ENCODE measurements at regions not wholly inside any gene's neighbourhood (a gene's known extent, or its start where the extent isn't known, plus 50 kb on each side); places are given as distances from the start of the nearest gene placed in this dataset.

DNA sequence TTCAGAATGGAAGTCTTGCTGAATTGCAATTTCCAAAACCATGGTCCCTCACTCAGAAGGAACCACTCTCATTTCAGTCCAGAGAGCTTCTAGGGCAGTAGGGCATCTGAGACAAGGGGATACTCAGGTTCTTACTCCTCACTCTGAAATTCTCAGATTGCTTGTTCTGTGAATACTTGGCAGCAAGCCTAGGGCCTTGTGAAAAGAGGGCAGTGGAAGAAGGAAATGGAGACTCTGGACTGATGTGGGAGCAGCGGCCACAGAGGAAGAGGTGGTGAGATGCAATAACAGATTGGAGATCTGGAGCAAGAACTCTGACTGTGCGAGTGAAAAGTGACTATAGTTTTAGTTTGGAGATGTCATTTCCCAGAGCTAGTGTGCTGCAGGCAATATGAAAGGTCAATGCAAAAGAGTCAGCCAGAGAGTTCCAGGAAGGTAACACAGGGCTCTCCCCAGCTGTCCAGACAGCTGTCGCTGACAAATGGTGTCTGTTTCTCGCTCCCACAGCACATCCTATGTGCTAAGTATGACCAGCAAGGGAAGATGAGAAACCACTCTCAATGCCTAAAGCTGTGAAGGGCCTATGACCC lies 291.6 kb upstream of the KIAA1217 start:
- no peak overlapping the region for H3K4me3 ChIP-seq (ENCODE audit: low read length)

DNA sequence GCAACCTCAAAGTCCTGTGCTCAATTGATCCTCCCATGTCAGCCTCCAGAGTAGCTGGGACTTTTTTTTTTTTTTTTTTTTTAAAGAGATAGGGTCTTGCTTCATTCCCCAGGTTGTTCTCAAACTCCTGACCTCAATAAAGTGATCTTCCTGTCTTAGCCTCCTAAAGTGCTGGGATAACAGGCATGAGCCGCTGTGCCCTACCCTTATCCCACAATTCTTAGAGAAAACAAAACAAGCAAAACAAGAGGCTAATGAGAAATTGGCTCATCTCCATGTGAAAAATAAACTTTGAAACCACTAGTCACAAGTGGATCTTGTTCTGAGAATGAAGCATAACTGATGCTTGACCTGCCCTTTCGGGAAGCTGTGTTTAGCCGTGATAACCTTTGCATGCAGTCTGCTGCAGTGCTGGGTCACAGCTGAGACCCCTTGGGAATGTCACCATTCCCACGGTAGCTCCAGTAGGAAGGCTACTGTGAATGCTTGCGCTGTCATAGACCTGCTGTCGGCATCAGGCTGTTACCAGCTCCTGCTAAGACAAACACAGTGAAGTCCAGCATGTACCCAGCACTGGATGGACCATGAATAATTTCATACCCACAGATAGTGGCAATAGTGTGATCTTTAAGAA lies 290.7 kb upstream of the KIAA1217 start:
- Histone ChIP-seq H3K4me2 (ENCODE audit: low read length) (no peak overlapping the region), H3K79me2 (replicated peaks; ENCODE audit: insufficient read depth, low read length) (no peaks in the 10 kb centered on the region), H3K9ac (ENCODE audit: low read length) (no peak overlapping the region), H3K27me3 (ENCODE audit: insufficient read depth, low read depth, low read length) (no peaks in the 10 kb centered on the region), H3K9me2 (ENCODE audit: insufficient read depth, low read length) (no peaks in the 10 kb centered on the region), H3K4me3 (ENCODE audit: low read length) (no peak overlapping the region), H3K9me3 (ENCODE audit: low read length) (no peaks in the 10 kb centered on the region), H3K27ac (ENCODE audit: low read length) (no peak overlapping the region), H4K20me1 (ENCODE audit: insufficient read depth) (no peaks in the 10 kb centered on the region), H3F3A (ENCODE audit: insufficient read depth, low read length, poor library complexity, severe bottlenecking) (no peaks in the 10 kb centered on the region), H2AFZ (ENCODE audit: low read depth, low read length) (no peak overlapping the region), H3K36me3 (ENCODE audit: insufficient read depth, low read length) (no peaks in the 10 kb centered on the region)
- no peak for TF ChIP-seq EZH2 (IDR thresholded peaks at IDR 0.05; ENCODE audit: borderline replicate concordance, insufficient read depth, low read length, poor library complexity, severe bottlenecking)
- TF ChIP-seq EP300 (conservative IDR thresholded peaks at IDR 0.05; ENCODE audit: poor library complexity, severe bottlenecking), result no peak

More for the DNA sequence above, 291.6 kb upstream of the KIAA1217 start:
- Histone ChIP-seq H3K36me3 (ENCODE audit: insufficient read depth, low read length) (no peaks in the 10 kb centered on the region), H3K27ac (ENCODE audit: low read length) (no peak overlapping the region), H3K9me3 (ENCODE audit: low read length) (no peaks in the 10 kb centered on the region), H4K20me1 (ENCODE audit: insufficient read depth) (no peaks in the 10 kb centered on the region), H3F3A (ENCODE audit: insufficient read depth, low read length, poor library complexity, severe bottlenecking) (no peaks in the 10 kb centered on the region), H3K4me2 (ENCODE audit: low read length) (no peak overlapping the region), H2AFZ (ENCODE audit: low read depth, low read length) (no peak overlapping the region), H3K9me2 (ENCODE audit: insufficient read depth, low read length) (no peaks in the 10 kb centered on the region), H3K9ac (ENCODE audit: low read length) (no peak overlapping the region), H3K27me3 (ENCODE audit: insufficient read depth, low read depth, low read length) (no peaks in the 10 kb centered on the region), H3K79me2 (replicated peaks; ENCODE audit: insufficient read depth, low read length) (no peaks in the 10 kb centered on the region)
- no peak for TF ChIP-seq POLR2AphosphoS5 (IDR thresholded peaks at IDR 0.05)
- TF ChIP-seq EP300 (conservative IDR thresholded peaks at IDR 0.05; ENCODE audit: poor library complexity, severe bottlenecking), result no peak
- TF ChIP-seq MXI1 (conservative IDR thresholded peaks at IDR 0.05; ENCODE audit: poor library complexity, severe bottlenecking), result no peak
- TF ChIP-seq RAD21 (conservative IDR thresholded peaks at IDR 0.05), result no peak
- TF ChIP-seq EZH2 (IDR thresholded peaks at IDR 0.05; ENCODE audit: borderline replicate concordance, insufficient read depth, low read length, poor library complexity, severe bottlenecking), result no peak
- TF ChIP-seq, protein P1, sequence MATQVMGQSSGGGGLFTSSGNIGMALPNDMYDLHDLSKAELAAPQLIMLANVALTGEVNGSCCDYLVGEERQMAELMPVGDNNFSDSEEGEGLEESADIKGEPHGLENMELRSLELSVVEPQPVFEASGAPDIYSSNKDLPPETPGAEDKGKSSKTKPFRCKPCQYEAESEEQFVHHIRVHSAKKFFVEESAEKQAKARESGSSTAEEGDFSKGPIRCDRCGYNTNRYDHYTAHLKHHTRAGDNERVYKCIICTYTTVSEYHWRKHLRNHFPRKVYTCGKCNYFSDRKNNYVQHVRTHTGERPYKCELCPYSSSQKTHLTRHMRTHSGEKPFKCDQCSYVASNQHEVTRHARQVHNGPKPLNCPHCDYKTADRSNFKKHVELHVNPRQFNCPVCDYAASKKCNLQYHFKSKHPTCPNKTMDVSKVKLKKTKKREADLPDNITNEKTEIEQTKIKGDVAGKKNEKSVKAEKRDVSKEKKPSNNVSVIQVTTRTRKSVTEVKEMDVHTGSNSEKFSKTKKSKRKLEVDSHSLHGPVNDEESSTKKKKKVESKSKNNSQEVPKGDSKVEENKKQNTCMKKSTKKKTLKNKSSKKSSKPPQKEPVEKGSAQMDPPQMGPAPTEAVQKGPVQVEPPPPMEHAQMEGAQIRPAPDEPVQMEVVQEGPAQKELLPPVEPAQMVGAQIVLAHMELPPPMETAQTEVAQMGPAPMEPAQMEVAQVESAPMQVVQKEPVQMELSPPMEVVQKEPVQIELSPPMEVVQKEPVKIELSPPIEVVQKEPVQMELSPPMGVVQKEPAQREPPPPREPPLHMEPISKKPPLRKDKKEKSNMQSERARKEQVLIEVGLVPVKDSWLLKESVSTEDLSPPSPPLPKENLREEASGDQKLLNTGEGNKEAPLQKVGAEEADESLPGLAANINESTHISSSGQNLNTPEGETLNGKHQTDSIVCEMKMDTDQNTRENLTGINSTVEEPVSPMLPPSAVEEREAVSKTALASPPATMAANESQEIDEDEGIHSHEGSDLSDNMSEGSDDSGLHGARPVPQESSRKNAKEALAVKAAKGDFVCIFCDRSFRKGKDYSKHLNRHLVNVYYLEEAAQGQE (IDR thresholded peaks at IDR 0.05; ENCODE audit: borderline replicate concordance), result no peak
- no peak for TF ChIP-seq SMC3 (conservative IDR thresholded peaks at IDR 0.05; ENCODE audit: poor library complexity)
- no peak for TF ChIP-seq TAF1 (IDR thresholded peaks at IDR 0.05; ENCODE audit: low read depth)
- TF ChIP-seq, protein P2, sequence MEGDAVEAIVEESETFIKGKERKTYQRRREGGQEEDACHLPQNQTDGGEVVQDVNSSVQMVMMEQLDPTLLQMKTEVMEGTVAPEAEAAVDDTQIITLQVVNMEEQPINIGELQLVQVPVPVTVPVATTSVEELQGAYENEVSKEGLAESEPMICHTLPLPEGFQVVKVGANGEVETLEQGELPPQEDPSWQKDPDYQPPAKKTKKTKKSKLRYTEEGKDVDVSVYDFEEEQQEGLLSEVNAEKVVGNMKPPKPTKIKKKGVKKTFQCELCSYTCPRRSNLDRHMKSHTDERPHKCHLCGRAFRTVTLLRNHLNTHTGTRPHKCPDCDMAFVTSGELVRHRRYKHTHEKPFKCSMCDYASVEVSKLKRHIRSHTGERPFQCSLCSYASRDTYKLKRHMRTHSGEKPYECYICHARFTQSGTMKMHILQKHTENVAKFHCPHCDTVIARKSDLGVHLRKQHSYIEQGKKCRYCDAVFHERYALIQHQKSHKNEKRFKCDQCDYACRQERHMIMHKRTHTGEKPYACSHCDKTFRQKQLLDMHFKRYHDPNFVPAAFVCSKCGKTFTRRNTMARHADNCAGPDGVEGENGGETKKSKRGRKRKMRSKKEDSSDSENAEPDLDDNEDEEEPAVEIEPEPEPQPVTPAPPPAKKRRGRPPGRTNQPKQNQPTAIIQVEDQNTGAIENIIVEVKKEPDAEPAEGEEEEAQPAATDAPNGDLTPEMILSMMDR (IDR thresholded peaks at IDR 0.05; ENCODE audit: poor library complexity, severe bottlenecking), result no peak

All from neural cell (in vitro differentiated cells).